LNCaP clone FGC (cell line): ENCODE measurements at regions not wholly inside any gene's neighbourhood (a gene's known extent, or its start where the extent isn't known, plus 50 kb on each side); places are given as distances from the start of the nearest gene placed in this dataset.

ENCODE experiments used
- DNase-seq: peaks from one replicate; pipeline ENCODE4 v3.0.0-alpha.2; 2011; ENCODE audit warnings: low read depth
- H3K4me3 ChIP-seq: 2 replicates; pipeline ENCODE4 v1.5.1; 2011; ENCODE audit warnings: mild to moderate bottlenecking, low read depth, low read length, control low read depth
- TF ChIP-seq, protein P1 (sequence below): IDR thresholded peaks from 2 replicates; pipeline ENCODE4 v1.5.1; 2012; ENCODE audit warnings: mild to moderate bottlenecking; ENCODE audit not compliant: control insufficient read depth, insufficient read depth; ENCODE audit errors: extremely low read depth

- H3K4me3 ChIP-seq, result no peak overlapping the region
- TF ChIP-seq, protein P1, sequence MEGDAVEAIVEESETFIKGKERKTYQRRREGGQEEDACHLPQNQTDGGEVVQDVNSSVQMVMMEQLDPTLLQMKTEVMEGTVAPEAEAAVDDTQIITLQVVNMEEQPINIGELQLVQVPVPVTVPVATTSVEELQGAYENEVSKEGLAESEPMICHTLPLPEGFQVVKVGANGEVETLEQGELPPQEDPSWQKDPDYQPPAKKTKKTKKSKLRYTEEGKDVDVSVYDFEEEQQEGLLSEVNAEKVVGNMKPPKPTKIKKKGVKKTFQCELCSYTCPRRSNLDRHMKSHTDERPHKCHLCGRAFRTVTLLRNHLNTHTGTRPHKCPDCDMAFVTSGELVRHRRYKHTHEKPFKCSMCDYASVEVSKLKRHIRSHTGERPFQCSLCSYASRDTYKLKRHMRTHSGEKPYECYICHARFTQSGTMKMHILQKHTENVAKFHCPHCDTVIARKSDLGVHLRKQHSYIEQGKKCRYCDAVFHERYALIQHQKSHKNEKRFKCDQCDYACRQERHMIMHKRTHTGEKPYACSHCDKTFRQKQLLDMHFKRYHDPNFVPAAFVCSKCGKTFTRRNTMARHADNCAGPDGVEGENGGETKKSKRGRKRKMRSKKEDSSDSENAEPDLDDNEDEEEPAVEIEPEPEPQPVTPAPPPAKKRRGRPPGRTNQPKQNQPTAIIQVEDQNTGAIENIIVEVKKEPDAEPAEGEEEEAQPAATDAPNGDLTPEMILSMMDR, result no peak
- DNase-seq, result no peak
These were observed 68.6 kb upstream of the EPHA3 start for GRCh38 chr3:89038869-89039268.

DNA sequence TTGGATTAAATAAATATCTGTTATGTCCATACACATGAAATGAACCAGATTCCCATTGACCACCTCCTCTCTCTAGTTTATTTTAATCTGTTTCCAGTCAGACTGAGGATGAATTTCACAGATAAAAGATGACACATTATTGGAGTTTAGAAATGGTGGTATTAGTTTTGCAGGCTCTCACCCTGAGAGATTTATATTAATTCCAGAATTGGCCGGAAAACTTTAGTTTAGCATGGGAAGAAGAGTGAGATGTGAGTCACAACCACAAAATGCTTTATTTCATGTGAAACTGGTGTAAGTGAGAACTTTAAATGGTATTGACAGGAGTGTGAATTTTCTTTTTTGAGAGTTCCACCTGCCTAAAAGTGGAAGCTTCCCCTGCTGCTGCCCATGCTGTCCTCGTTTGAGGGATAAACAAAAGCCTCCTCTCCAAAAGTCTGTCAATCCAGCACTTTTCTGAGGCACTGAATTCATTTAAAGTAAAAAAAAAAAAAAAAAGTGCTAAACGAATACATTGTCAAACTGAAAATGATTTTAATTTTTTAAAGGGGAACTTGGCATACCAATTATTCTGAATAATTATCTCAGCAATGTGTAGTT lies 65.1 kb upstream of the EPHA3 start:
- no peak overlapping the region for H3K4me3 ChIP-seq
- DNase-seq, result no peak
- TF ChIP-seq, protein P1, result no peak

- no peak for DNase-seq
- no peak overlapping the region for H3K4me3 ChIP-seq
- TF ChIP-seq, protein P1, result no peak
These were observed 64.0 kb upstream of the EPHA3 start for GRCh38 chr3:89043406-89043932.

DNA sequence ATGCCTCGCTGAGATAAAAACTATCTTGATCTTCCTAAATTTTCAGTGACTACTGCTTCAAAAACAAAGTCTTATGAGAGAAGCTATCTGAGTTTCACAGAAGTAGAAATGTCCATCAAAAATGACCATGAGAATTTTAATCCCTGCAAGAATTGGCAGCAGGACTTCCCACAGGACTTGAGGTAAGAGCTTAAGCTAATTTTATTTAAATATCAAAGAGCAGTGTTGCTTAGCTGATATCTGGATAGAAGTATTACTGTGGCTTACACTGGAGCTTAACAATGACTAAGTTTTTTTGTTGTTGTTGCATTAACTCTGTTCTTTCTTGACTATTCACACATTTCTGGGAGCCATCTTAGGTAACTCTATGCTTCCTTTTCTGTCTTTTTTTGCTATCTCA lies 60.8 kb upstream of the EPHA3 start:
- TF ChIP-seq, protein P1, result no peak

GRCh38 chr3:89049119-89049518 lies 58.3 kb upstream of the EPHA3 start:
- TF ChIP-seq, protein P1, result peak; percentile 53
- DNase-seq, result no peak
- H3K4me3 ChIP-seq, result no peak overlapping the region

More for the DNA sequence above, 60.8 kb upstream of the EPHA3 start:
- DNase-seq, result no peak
- no peak overlapping the region for H3K4me3 ChIP-seq

DNA sequence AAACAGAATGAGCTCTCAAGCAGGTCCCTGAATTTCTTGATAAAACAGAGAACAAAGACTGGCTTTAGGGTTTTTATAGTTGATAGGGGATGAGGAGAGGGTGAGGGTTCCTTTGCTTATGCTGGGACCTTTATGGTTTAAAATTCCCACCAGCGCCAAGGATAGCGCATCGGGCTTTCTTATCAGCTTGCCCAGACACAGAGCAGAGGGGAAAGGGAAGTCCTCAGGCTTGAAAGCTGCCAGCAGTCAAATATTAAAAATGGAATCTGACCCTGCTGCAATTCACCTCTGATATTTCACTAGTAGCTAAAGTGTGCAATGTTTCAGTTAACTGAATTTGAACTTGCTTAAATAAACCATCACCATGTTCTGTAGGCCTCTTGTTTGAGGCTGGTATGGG lies 55.0 kb upstream of the EPHA3 start:
- no peak for DNase-seq
- H3K4me3 ChIP-seq, result no peak overlapping the region
- TF ChIP-seq, protein P1, result no peak

DNA sequence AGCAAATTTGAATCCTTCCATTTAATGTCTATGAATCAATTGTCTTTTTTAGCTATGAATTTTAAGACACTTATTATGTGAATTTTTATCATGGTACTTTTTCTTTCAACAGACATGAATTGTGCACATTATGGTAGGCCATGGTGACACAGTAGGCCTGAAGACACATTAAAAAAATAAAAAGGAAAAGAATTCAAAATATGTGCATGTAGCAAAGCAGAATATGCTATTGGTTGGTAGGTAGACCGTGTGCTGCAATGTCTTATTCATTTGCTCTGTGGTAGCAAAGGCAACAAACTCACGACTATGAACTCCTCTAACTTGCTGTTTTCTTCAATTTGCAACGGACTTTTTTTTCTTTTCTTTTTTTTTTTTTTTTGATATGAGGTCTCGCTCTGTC lies 50.0 kb upstream of the EPHA3 start:
- no peak overlapping the region for H3K4me3 ChIP-seq
- TF ChIP-seq, protein P1, result no peak
- DNase-seq, result no peak
